H1 (cell line): ENCODE measurements at regions not wholly inside any gene's neighbourhood (a gene's known extent, or its start where the extent isn't known, plus 50 kb on each side); places are given as distances from the start of the nearest gene placed in this dataset.

ENCODE experiments used
- CTCF ChIA-PET: fragments of 300-600 bp; sonication (Branson Sonifier 250); formaldehyde crosslinking; loops from one replicate; lab custom pipeline; 2021; ENCODE audit not compliant: partially characterized antibody; lab: Charles Lee
- POLR2A ChIA-PET: fragments of 300-600 bp; sonication (Branson Sonifier 250); formaldehyde crosslinking; loops from one replicate; lab custom pipeline; 2021; ENCODE audit warnings: inconsistent platforms; ENCODE audit not compliant: partially characterized antibody; lab: Charles Lee
- DNase-seq, 2 experiments: peaks; one replicate each; pipeline versions ENCODE4 v3.0.0 to v3.0.0-alpha.2; 2010 to 2022; ENCODE audit warnings: low spot score in 2 of 2, low read depth in 1 of 2, mixed read lengths in 1 of 2
- FAIRE-seq: peaks from 2 replicates; lab custom pipeline; 2011; peaks lifted over from hg19 to GRCh38; lab: Jason Lieb, UNC
- H2AFZ ChIP-seq: 2 replicates; pipeline ENCODE4 v1.8.1; 2012; ENCODE audit warnings: low read length, inconsistent platforms
- H2AK5ac ChIP-seq: 2 replicates; pipeline ENCODE4 v1.6.1; 2013; ENCODE audit warnings: low read depth, low read length
- H2BK120ac ChIP-seq: replicated peaks from 2 replicates; pipeline ENCODE3; 2013; ENCODE audit warnings: low read depth, low read length, inconsistent platforms
- H2BK12ac ChIP-seq: 2 replicates; pipeline ENCODE4 v1.6.1; 2013; ENCODE audit warnings: low read depth, low read length
- H2BK15ac ChIP-seq: 2 replicates; pipeline ENCODE4 v1.6.1; 2013; ENCODE audit warnings: low read length
- H2BK20ac ChIP-seq: 2 replicates; pipeline ENCODE4 v1.6.1; 2013; ENCODE audit warnings: low read length
- H2BK5ac ChIP-seq: 2 replicates; pipeline ENCODE4 v1.6.1; 2013; ENCODE audit warnings: low read depth, low read length
- H3K14ac ChIP-seq: 2 replicates; pipeline ENCODE4 v1.6.1; 2013; ENCODE audit warnings: inconsistent platforms; ENCODE audit not compliant: insufficient read length
- H3K18ac ChIP-seq: 2 replicates; pipeline ENCODE4 v1.6.1; 2013; ENCODE audit warnings: low read length; ENCODE audit errors: extremely low read depth
- H3K23ac ChIP-seq: 2 replicates; pipeline ENCODE4 v1.6.1; 2013; ENCODE audit warnings: inconsistent platforms; ENCODE audit not compliant: insufficient read length
- H3K23me2 ChIP-seq: 2 replicates; pipeline ENCODE4 v1.6.1; 2013; ENCODE audit warnings: low read depth, low read length
- H3K27ac ChIP-seq: 2 replicates; pipeline ENCODE4 v1.6.1; 2011; ENCODE audit warnings: low read depth, low read length, inconsistent platforms
- H3K27me3 ChIP-seq, 4 experiments: replicated peaks in 1 of 4; 1 replicate in 1 of 4; 2 replicates in 3 of 4; pipeline versions ENCODE4 v1.6.1 to v1.8.1; 2011 to 2013; ENCODE audit warnings: low read length in 3 of 4, mild to moderate bottlenecking in 3 of 4, inconsistent platforms in 2 of 4, mixed read lengths in 2 of 4, moderate library complexity in 1 of 4; ENCODE audit not compliant: control insufficient read depth in 3 of 4, insufficient read depth in 3 of 4; ENCODE audit errors: extremely low read depth in 1 of 4
- H3K36me3 ChIP-seq, 4 experiments: 2 replicates each; pipeline versions ENCODE4 v1.6.1 to v1.8.1; 2011 to 2013; ENCODE audit warnings: mild to moderate bottlenecking in 4 of 4, low read length in 3 of 4, moderate library complexity in 2 of 4, control low read depth in 1 of 4, inconsistent platforms in 1 of 4; ENCODE audit not compliant: insufficient read depth in 4 of 4, control insufficient read depth in 2 of 4
- H3K4ac ChIP-seq: replicated peaks from 2 replicates; pipeline ENCODE3; 2013; ENCODE audit warnings: low read length, low read depth, mixed read lengths, inconsistent platforms; ENCODE audit not compliant: insufficient read length
- H3K4me1 ChIP-seq, 4 experiments: replicated peaks in 1 of 4; 1 replicate in 1 of 4; 2 replicates in 3 of 4; pipeline versions ENCODE4 v1.6.1 to v1.8.1; 2011 to 2013; ENCODE audit warnings: low read length in 3 of 4, inconsistent platforms in 2 of 4, mixed read lengths in 1 of 4; ENCODE audit not compliant: insufficient read depth in 4 of 4, control insufficient read depth in 3 of 4
- H3K4me2 ChIP-seq, 2 experiments: 2 replicates each; pipeline versions ENCODE4 v1.6.1 to v1.8.1; 2011 to 2013; ENCODE audit warnings: low read depth in 2 of 2, low read length in 2 of 2, control low read depth in 1 of 2, inconsistent platforms in 1 of 2, mild to moderate bottlenecking in 1 of 2; ENCODE audit not compliant: insufficient read depth in 1 of 2
- H3K4me3 ChIP-seq, 4 experiments: fragments of 200-600, 300-600 bp in 1 of 4; sonication (generic), shearing (Covaris generic), sonication (Bioruptor Twin) in 1 of 4; 2 replicates each; pipeline versions ENCODE4 v1.5.1 to v1.8.1; 2011 to 2016; ENCODE audit warnings: low read length in 4 of 4, low read depth in 3 of 4, control low read depth in 2 of 4, inconsistent platforms in 2 of 4, mild to moderate bottlenecking in 2 of 4, mixed read lengths in 1 of 4, moderate library complexity in 1 of 4; ENCODE audit not compliant: insufficient read depth in 2 of 4; ENCODE audit errors: extremely low read depth in 1 of 4
- H3K56ac ChIP-seq: replicated peaks from 2 replicates; pipeline ENCODE3; 2013; ENCODE audit warnings: low read depth, mild to moderate bottlenecking, mixed read lengths, low read length, inconsistent platforms; ENCODE audit not compliant: insufficient read length
- H3K79me1 ChIP-seq: 2 replicates; pipeline ENCODE4 v1.6.1; 2013; ENCODE audit warnings: low read depth, low read length, control low read depth
- H3K79me2 ChIP-seq, 2 experiments: 2 replicates each; pipeline versions ENCODE4 v1.6.1 to v1.8.1; 2012 to 2013; ENCODE audit warnings: low read length in 2 of 2, mild to moderate bottlenecking in 2 of 2, inconsistent platforms in 1 of 2; ENCODE audit not compliant: insufficient read depth in 2 of 2, control insufficient read depth in 1 of 2
- H3K9ac ChIP-seq, 4 experiments: replicated peaks in 1 of 4; 1 replicate in 1 of 4; 2 replicates in 3 of 4; pipeline versions ENCODE4 v1.6.1 to v1.8.1; 2011 to 2013; ENCODE audit warnings: low read depth in 3 of 4, low read length in 3 of 4, control low read depth in 2 of 4, mild to moderate bottlenecking in 2 of 4, moderate library complexity in 2 of 4, inconsistent platforms in 1 of 4; ENCODE audit errors: extremely low read depth in 1 of 4
- H3K9me3 ChIP-seq, 2 experiments: 2 replicates each; pipeline versions ENCODE4 v1.6.1 to v1.8.1; 2012 to 2013; ENCODE audit warnings: mild to moderate bottlenecking in 2 of 2, moderate library complexity in 2 of 2, control low read depth in 1 of 2, inconsistent platforms in 1 of 2, low read depth in 1 of 2, low read length in 1 of 2, mixed read lengths in 1 of 2; ENCODE audit not compliant: insufficient read depth in 2 of 2
- H4K20me1 ChIP-seq, 2 experiments: replicated peaks in 1 of 2; 2 replicates each; pipeline versions ENCODE3 to v1.8.1; 2011 to 2013; ENCODE audit warnings: inconsistent platforms in 2 of 2, low read length in 2 of 2, mild to moderate bottlenecking in 1 of 2; ENCODE audit not compliant: insufficient read depth in 2 of 2, control insufficient read depth in 1 of 2
- H4K5ac ChIP-seq: 2 replicates; pipeline ENCODE4 v1.6.1; 2013; ENCODE audit warnings: low read length, low read depth, mixed read lengths, inconsistent platforms; ENCODE audit not compliant: insufficient read length
- H4K8ac ChIP-seq: 2 replicates; pipeline ENCODE4 v1.8.0; 2013; ENCODE audit warnings: mild to moderate bottlenecking, moderate library complexity, low read length, inconsistent platforms; ENCODE audit not compliant: insufficient read depth; ENCODE audit errors: extremely low read depth
- H4K91ac ChIP-seq: replicated peaks from 2 replicates; pipeline ENCODE3; 2013; ENCODE audit warnings: low read length, mixed read lengths, inconsistent platforms; ENCODE audit not compliant: insufficient read length
- BACH1 ChIP-seq: IDR thresholded peaks from 2 replicates; pipeline ENCODE4 v1.6.1; 2012; ENCODE audit warnings: low read length, improper control_type of control experiment
- CBX8 ChIP-seq: fragments of 300-800, 300-1000 bp; sonication (generic); IDR thresholded peaks from 2 replicates; pipeline ENCODE4 v1.7.1; 2016; ENCODE audit warnings: low read depth, low read length, borderline replicate concordance
- CHD1 ChIP-seq: IDR thresholded peaks from 2 replicates; pipeline ENCODE4 v1.6.1; 2012; ENCODE audit warnings: low read depth, low read length, improper control_type of control experiment
- CTCF ChIP-seq, 3 experiments: IDR thresholded peaks; 1 replicate in 2 of 3; 2 replicates in 1 of 3; pipeline versions ENCODE4 v1.5.1 to v1.6.1; 2011; ENCODE audit warnings: low read length in 3 of 3, mild to moderate bottlenecking in 3 of 3, inconsistent platforms in 2 of 3, low read depth in 1 of 3, moderate library complexity in 1 of 3; ENCODE audit not compliant: insufficient read depth in 1 of 3; ENCODE audit errors: control extremely low read depth in 1 of 3
- KDM5A ChIP-seq: fragments of 200-600 bp; IDR thresholded peaks from 2 replicates; pipeline ENCODE4 v1.7.1; 2012; ENCODE audit warnings: mild to moderate bottlenecking, low read length, inconsistent platforms, mixed read lengths
- POLR2AphosphoS5 ChIP-seq: IDR thresholded peaks from 2 replicates; pipeline ENCODE4 v1.6.1; 2011; ENCODE audit warnings: low read depth, low read length
- RAD21 ChIP-seq, 2 experiments: IDR thresholded peaks in 1 of 2; conservative IDR thresholded peaks in 1 of 2; 2 replicates each; pipeline ENCODE4 v1.6.1; 2011; ENCODE audit warnings: low read depth in 2 of 2, low read length in 2 of 2, improper control_type of control experiment in 1 of 2, inconsistent platforms in 1 of 2, mild to moderate bottlenecking in 1 of 2, moderate library complexity in 1 of 2
- RFX5 ChIP-seq: IDR thresholded peaks from 2 replicates; pipeline ENCODE4 v1.6.1; 2011; ENCODE audit warnings: low read depth, low read length, improper control_type of control experiment, borderline replicate concordance
- SIRT6 ChIP-seq: IDR thresholded peaks from one replicate; pipeline ENCODE4 v1.7.1; 2012; ENCODE audit warnings: low read length, inconsistent platforms
- SP1 ChIP-seq: IDR thresholded peaks from 2 replicates; pipeline ENCODE4 v1.6.1; 2011; ENCODE audit warnings: low read depth, low read length
- SP2 ChIP-seq: IDR thresholded peaks from 2 replicates; pipeline ENCODE4 v1.6.1; 2012; ENCODE audit warnings: mild to moderate bottlenecking, low read length, inconsistent platforms
- TBP ChIP-seq: IDR thresholded peaks from 2 replicates; pipeline ENCODE4 v1.6.1; 2011; ENCODE audit warnings: low read depth, low read length, improper control_type of control experiment
- ZNF274 ChIP-seq: IDR thresholded peaks from 2 replicates; pipeline ENCODE4 v1.7.0; 2012; ENCODE audit warnings: low read length, borderline replicate concordance; ENCODE audit errors: extremely low read depth
- WGBS, 2 experiments: shearing (Covaris generic) in 1 of 2; methylation state at CpG; one replicate each; pipeline versions ENCODE4 v1.1.6 to v1.1.7; 2013 to 2015; ENCODE audit warnings: low lambda C conversion rate in 2 of 2, mixed read lengths in 2 of 2, inconsistent platforms in 1 of 2, low coverage in 1 of 2, missing lambda C conversion rate in 1 of 2; ENCODE audit not compliant: insufficient replicate concordance in 2 of 2, insufficient coverage in 1 of 2, insufficient read length in 1 of 2; ENCODE audit errors: extremely low coverage in 1 of 2, missing lambda C conversion rate in 1 of 2; 5-methylcytosine and 5-hydroxymethylcytosine counted together

- DNase-seq (no peak), FAIRE-seq (no peak)
- no peak overlapping the region for H2BK15ac ChIP-seq
- no peaks in the 10 kb centered on the region for H3K27me3 ChIP-seq
- no peaks in the 10 kb centered on the region for H3K23me2 ChIP-seq
- POLR2A ChIA-PET: no interaction called here
- H3K4me2 ChIP-seq: no peak overlapping the region
- H3K4me1 ChIP-seq: peaks cover 0 to 3% (median 0%) of the 10 kb centered on the region in 4 experiments; a peak in 1 of 7 replicates
- H3K4ac ChIP-seq: no peak overlapping the region
- no peak overlapping the region for H3K23ac ChIP-seq
- 86% methylated on average over 1 of the region's 1 CpG; no CpG with 5 or more reads in 1 of the 2 experiments for WGBS, 2 experiments
- no peak overlapping the region for H3K4me3 ChIP-seq
- no peak overlapping the region for H2BK120ac ChIP-seq
- no peaks in the 10 kb centered on the region for H4K20me1 ChIP-seq
- no peaks in the 10 kb centered on the region for H3K79me2 ChIP-seq
- H3K14ac ChIP-seq: no peak overlapping the region
- no peak overlapping the region for H4K5ac ChIP-seq
- no peaks in the 10 kb centered on the region for H3K79me1 ChIP-seq
- H2AK5ac ChIP-seq: no peak overlapping the region
- CTCF ChIA-PET: interaction anchor here (0.5 to 2.6 kb wide), 2 partner anchors 12 to 57 kb away, joined by 3 to 9 read pairs; no protein-coding TSS in a partner anchor
- H4K8ac ChIP-seq: no peak overlapping the region
- H3K9me3 ChIP-seq: 0 out of 4 replicates have a peak, but pooled peaks cover 0 to 3% of the 10 kb centered on the region in 2 experiments
- no peaks in the 10 kb centered on the region; a peak in 1 of 8 replicates for H3K36me3 ChIP-seq
- H2BK20ac ChIP-seq: no peak overlapping the region
- no peak overlapping the region for H2BK12ac ChIP-seq
- H2BK5ac ChIP-seq: no peak overlapping the region
- H3K27ac ChIP-seq: no peak overlapping the region
- no peak overlapping the region for H3K56ac ChIP-seq
- no peak overlapping the region for H3K9ac ChIP-seq
- peak overlapping the region; percentile 41; the same call in 1 of the 2 replicates for H2AFZ ChIP-seq
- H4K91ac ChIP-seq: no peak overlapping the region
- no peak overlapping the region for H3K18ac ChIP-seq
- TF ChIP-seq CBX8: no peak
- TF ChIP-seq RFX5: no peak
- TF ChIP-seq BACH1: no peak
- no peak for TF ChIP-seq SIRT6
- TF ChIP-seq CTCF (IDR thresholded peaks at IDR 0.05; ENCODE audit: control extremely low read depth in 1 of 3, insufficient read depth in 1 of 3, low read depth in 1 of 3, low read length in 3 of 3): no peak
- no peak for TF ChIP-seq KDM5A
- no peak for TF ChIP-seq POLR2AphosphoS5
- no peak for TF ChIP-seq TBP
- TF ChIP-seq CHD1: no peak
- no peak for TF ChIP-seq ZNF274
- no peak for TF ChIP-seq SP1
- no peak for TF ChIP-seq SP2
- TF ChIP-seq RAD21 (IDR thresholded peaks at IDR 0.05 in 1 of 2, conservative IDR thresholded peaks at IDR 0.05 in 1 of 2; ENCODE audit: low read depth in 2 of 2, low read length in 2 of 2): no peak
Measured at GRCh38 chr13:62613819-62614218, 1198.2 kb upstream of the PCDH20 start.
